OCI-LY3 (cell line): ENCODE measurements at regions not wholly inside any gene's neighbourhood (a gene's known extent, or its start where the extent isn't known, plus 50 kb on each side); places are given as distances from the start of the nearest gene placed in this dataset.

Source experiments
- CTCF ChIP-seq: fragments of 200-600, 300-600 bp; sonication (generic); IDR thresholded peaks from 2 replicates; pipeline ENCODE4 v1.5.1; 2014; ENCODE audit warnings: antibody characterized with exemption, low read length, low read depth
- EZH2phosphoT487 ChIP-seq: fragments of 200-600 bp; shearing (Covaris generic); IDR thresholded peaks from 2 replicates; pipeline ENCODE4 v1.6.1; 2018; ENCODE audit warnings: antibody characterized with exemption, mixed run types, low read depth

- TF ChIP-seq CTCF (no peak), EZH2phosphoT487 (no peak)
These were observed 190.2 kb upstream of the LRRC7 start for GRCh38 chr1:69377507-69377906.
